Neural cell (in vitro differentiated cells): ENCODE measurements at regions not wholly inside any gene's neighbourhood (a gene's known extent, or its start where the extent isn't known, plus 50 kb on each side); places are given as distances from the start of the nearest gene placed in this dataset.

ENCODE experiments used
- EP300 ChIP-seq: fragments of 450-650 bp; conservative IDR thresholded peaks from 2 replicates; pipeline ENCODE4 v1.6.1; 2014; ENCODE audit warnings: antibody characterized with exemption, mild to moderate bottlenecking, moderate library complexity; ENCODE audit not compliant: poor library complexity, severe bottlenecking
- EZH2 ChIP-seq: fragments of 200-600, 300-800 bp; shearing (Covaris generic), sonication (generic); IDR thresholded peaks from 2 replicates; pipeline ENCODE4 v1.6.1; 2014; ENCODE audit warnings: antibody characterized with exemption, low read length, borderline replicate concordance, mild to moderate bottlenecking; ENCODE audit not compliant: insufficient read depth, poor library complexity, severe bottlenecking
- POLR2AphosphoS5 ChIP-seq: IDR thresholded peaks from 2 replicates; pipeline ENCODE4 v1.6.1; 2012
- TF ChIP-seq, protein P1 (sequence below): fragments of 450-650 bp; IDR thresholded peaks from 2 replicates; pipeline ENCODE4 v1.5.1; 2014; ENCODE audit warnings: antibody characterized with exemption, mild to moderate bottlenecking, moderate library complexity; ENCODE audit not compliant: poor library complexity, severe bottlenecking

DNA sequence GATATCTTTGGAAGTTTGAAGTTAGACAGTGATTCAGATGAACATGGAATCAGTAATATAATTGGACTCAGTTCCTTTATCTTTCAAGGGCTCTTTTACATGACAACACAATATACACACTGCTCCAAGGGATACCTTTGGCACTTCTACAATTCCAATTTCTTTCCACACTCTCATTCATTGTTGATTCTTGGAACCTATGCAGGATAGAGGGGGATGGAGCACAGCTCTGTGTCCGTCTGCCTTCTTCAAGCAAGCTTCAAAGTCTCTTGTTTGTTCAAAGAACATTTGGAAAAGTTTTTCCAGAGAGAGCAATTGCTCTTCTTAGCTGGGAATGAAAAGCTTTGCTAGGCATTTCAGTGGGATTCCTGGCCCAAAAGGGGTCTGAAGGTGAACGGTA lies 276.2 kb upstream of the ZEB2 start:
- TF ChIP-seq EZH2 (no peak), POLR2AphosphoS5 (no peak), EP300 (no peak)
- TF ChIP-seq, protein P1, sequence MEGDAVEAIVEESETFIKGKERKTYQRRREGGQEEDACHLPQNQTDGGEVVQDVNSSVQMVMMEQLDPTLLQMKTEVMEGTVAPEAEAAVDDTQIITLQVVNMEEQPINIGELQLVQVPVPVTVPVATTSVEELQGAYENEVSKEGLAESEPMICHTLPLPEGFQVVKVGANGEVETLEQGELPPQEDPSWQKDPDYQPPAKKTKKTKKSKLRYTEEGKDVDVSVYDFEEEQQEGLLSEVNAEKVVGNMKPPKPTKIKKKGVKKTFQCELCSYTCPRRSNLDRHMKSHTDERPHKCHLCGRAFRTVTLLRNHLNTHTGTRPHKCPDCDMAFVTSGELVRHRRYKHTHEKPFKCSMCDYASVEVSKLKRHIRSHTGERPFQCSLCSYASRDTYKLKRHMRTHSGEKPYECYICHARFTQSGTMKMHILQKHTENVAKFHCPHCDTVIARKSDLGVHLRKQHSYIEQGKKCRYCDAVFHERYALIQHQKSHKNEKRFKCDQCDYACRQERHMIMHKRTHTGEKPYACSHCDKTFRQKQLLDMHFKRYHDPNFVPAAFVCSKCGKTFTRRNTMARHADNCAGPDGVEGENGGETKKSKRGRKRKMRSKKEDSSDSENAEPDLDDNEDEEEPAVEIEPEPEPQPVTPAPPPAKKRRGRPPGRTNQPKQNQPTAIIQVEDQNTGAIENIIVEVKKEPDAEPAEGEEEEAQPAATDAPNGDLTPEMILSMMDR = no peak
